ENCODE measurements at regions not wholly inside any gene's neighbourhood (a gene's known extent, or its start where the extent isn't known, plus 50 kb on each side); places are given as distances from the start of the nearest gene placed in this dataset.

DNA sequence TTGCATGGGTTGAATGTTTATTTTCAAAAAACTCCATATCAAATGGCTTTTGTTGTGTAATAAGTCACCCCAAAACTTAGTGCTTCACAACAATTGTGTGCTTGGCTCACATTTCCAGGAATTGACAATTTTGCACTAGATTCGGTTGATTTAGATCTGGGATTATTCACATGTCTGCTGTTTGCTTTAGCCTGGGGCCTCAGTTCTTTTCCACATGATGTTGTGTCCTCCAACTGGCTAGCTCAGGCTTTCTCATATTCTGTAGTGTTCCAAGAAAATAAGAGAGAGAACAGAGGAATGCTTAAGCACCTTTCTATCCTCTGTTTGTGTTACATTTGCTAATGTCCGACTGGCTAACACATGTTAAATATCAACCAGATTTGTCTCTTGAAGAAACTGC lies 281.5 kb upstream of the ADGRL4 start:
- TF ChIP-seq, protein P1, sequence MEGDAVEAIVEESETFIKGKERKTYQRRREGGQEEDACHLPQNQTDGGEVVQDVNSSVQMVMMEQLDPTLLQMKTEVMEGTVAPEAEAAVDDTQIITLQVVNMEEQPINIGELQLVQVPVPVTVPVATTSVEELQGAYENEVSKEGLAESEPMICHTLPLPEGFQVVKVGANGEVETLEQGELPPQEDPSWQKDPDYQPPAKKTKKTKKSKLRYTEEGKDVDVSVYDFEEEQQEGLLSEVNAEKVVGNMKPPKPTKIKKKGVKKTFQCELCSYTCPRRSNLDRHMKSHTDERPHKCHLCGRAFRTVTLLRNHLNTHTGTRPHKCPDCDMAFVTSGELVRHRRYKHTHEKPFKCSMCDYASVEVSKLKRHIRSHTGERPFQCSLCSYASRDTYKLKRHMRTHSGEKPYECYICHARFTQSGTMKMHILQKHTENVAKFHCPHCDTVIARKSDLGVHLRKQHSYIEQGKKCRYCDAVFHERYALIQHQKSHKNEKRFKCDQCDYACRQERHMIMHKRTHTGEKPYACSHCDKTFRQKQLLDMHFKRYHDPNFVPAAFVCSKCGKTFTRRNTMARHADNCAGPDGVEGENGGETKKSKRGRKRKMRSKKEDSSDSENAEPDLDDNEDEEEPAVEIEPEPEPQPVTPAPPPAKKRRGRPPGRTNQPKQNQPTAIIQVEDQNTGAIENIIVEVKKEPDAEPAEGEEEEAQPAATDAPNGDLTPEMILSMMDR (IDR thresholded peaks at IDR 0.05; ENCODE audit: poor library complexity, severe bottlenecking) = no peak
- TF ChIP-seq, protein P2, sequence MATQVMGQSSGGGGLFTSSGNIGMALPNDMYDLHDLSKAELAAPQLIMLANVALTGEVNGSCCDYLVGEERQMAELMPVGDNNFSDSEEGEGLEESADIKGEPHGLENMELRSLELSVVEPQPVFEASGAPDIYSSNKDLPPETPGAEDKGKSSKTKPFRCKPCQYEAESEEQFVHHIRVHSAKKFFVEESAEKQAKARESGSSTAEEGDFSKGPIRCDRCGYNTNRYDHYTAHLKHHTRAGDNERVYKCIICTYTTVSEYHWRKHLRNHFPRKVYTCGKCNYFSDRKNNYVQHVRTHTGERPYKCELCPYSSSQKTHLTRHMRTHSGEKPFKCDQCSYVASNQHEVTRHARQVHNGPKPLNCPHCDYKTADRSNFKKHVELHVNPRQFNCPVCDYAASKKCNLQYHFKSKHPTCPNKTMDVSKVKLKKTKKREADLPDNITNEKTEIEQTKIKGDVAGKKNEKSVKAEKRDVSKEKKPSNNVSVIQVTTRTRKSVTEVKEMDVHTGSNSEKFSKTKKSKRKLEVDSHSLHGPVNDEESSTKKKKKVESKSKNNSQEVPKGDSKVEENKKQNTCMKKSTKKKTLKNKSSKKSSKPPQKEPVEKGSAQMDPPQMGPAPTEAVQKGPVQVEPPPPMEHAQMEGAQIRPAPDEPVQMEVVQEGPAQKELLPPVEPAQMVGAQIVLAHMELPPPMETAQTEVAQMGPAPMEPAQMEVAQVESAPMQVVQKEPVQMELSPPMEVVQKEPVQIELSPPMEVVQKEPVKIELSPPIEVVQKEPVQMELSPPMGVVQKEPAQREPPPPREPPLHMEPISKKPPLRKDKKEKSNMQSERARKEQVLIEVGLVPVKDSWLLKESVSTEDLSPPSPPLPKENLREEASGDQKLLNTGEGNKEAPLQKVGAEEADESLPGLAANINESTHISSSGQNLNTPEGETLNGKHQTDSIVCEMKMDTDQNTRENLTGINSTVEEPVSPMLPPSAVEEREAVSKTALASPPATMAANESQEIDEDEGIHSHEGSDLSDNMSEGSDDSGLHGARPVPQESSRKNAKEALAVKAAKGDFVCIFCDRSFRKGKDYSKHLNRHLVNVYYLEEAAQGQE (IDR thresholded peaks at IDR 0.05; ENCODE audit: borderline replicate concordance) = no peak
- no peak for TF ChIP-seq POLR2AphosphoS5 (IDR thresholded peaks at IDR 0.05)

Data from neural cell (in vitro differentiated cells).